GM06990 (cell line): ENCODE measurements at regions not wholly inside any gene's neighbourhood (a gene's known extent, or its start where the extent isn't known, plus 50 kb on each side); places are given as distances from the start of the nearest gene placed in this dataset.
A peak's percentile ranks its signal among the peaks of the same experiment; 100 is the strongest.

Source experiments
- DNase-seq: peaks from one replicate; pipeline ENCODE4 v3.0.0-alpha.2; 2011; ENCODE audit not compliant: insufficient read length; ENCODE audit errors: extremely low read depth
- H3K27me3 ChIP-seq: replicated peaks from 2 replicates; pipeline ENCODE4 v1.6.0; 2011; ENCODE audit warnings: low read length; ENCODE audit not compliant: control insufficient read depth, insufficient read depth
- H3K36me3 ChIP-seq: 2 replicates; pipeline ENCODE4 v1.5.1; 2011; ENCODE audit warnings: low read length; ENCODE audit not compliant: control insufficient read depth, insufficient read depth
- H3K4me3 ChIP-seq: replicated peaks from 2 replicates; pipeline ENCODE4 v1.5.1; 2011; ENCODE audit warnings: low read depth, mild to moderate bottlenecking, control low read depth, low read length
- TF ChIP-seq, protein P1 (sequence below): IDR thresholded peaks from 2 replicates; pipeline ENCODE4 v1.5.1; 2011; ENCODE audit warnings: low read length, control low read depth, mild to moderate bottlenecking, inconsistent platforms; ENCODE audit not compliant: insufficient read depth, poor library complexity, severe bottlenecking

DNA sequence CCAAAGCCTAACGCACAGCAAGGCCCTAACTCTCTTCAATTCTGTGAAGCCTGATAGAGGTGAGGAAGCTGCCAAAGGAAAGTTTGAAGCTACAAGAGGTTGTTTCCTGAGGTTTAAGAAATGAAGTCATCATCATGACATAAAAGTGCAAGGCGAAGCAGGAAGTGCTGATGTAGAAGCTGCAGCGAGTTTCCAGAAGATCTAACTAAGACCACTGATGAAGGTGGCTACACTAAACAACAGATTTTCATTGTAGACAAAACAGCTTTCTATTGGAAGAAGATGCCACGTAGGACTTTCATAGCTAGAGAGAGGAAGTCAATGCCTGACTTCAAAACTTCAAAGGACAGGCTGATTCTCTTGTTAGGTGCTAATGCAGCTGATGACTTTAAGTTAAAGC lies 385.6 kb upstream of the OR4E1 start:
- Histone ChIP-seq H3K36me3 (no peaks in the 10 kb centered on the region), H3K4me3 (no peak overlapping the region), H3K27me3 (no peaks in the 10 kb centered on the region)
- TF ChIP-seq, protein P1, sequence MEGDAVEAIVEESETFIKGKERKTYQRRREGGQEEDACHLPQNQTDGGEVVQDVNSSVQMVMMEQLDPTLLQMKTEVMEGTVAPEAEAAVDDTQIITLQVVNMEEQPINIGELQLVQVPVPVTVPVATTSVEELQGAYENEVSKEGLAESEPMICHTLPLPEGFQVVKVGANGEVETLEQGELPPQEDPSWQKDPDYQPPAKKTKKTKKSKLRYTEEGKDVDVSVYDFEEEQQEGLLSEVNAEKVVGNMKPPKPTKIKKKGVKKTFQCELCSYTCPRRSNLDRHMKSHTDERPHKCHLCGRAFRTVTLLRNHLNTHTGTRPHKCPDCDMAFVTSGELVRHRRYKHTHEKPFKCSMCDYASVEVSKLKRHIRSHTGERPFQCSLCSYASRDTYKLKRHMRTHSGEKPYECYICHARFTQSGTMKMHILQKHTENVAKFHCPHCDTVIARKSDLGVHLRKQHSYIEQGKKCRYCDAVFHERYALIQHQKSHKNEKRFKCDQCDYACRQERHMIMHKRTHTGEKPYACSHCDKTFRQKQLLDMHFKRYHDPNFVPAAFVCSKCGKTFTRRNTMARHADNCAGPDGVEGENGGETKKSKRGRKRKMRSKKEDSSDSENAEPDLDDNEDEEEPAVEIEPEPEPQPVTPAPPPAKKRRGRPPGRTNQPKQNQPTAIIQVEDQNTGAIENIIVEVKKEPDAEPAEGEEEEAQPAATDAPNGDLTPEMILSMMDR = no peak
- DNase-seq = no peak

- TF ChIP-seq, protein P1 = no peak
- Histone ChIP-seq H3K4me3 (no peak overlapping the region), H3K36me3 (no peaks in the 10 kb centered on the region), H3K27me3 (no peaks in the 10 kb centered on the region)
- no peak for DNase-seq
Measured at GRCh38 chr14:22052795-22053194, 379.2 kb upstream of the OR4E1 start.

- H3K27me3 ChIP-seq = no peaks in the 10 kb centered on the region; the same call in 1 of the 2 replicates
- H3K36me3 ChIP-seq = no peaks in the 10 kb centered on the region
- TF ChIP-seq, protein P1 = peak; percentile 65
- no peak overlapping the region for H3K4me3 ChIP-seq
- no peak for DNase-seq
Measured at GRCh38 chr14:22047115-22047514, 373.5 kb upstream of the OR4E1 start.

DNA sequence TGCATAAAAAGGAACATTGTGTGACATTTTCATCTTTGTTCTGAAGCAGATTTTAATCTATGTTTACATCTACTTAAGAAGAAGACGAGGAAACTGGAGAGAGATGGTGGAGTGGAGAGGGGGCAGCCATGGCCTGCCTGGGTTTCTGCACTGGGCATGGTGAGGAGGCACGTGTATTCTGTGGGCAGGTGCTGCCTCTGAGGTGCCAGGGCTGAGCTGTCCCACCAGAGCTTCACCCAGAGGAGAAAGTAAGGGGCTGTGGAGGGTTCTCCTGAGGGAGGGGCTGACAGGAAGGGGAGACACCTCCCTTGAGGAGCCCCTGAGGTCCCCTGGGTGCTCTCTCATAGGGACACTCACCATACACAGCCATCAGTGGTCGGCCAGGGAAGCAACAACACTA lies 372.4 kb upstream of the OR4E1 start:
- DNase-seq = no peak
- H3K4me3 ChIP-seq = no peak overlapping the region
- no peaks in the 10 kb centered on the region; the same call in 1 of the 2 replicates for H3K27me3 ChIP-seq

DNA sequence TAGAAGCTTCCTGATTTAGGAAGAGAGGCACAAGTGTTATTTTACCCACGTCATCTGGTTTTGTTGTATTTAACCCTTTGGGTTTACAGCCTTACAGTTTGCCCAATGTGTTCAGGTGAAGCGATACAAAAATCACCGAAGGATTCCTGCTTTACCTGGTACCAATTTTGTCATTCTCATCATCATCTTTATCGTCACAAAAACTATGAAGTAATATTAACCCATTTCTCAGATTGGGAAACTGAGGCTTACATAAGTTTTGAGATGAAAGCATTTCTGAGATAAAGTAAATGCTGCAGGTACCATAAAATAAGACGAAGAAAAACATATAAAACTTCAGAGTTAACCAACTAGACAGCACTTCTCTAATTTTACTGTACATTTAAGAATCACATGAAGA lies 370.6 kb upstream of the OR4E1 start:
- Histone ChIP-seq H3K4me3 (no peak overlapping the region), H3K36me3 (no peaks in the 10 kb centered on the region), H3K27me3 (no peaks in the 10 kb centered on the region; the same call in 1 of the 2 replicates)
- DNase-seq = no peak
- TF ChIP-seq, protein P1 = no peak

More for the DNA sequence above, 372.4 kb upstream of the OR4E1 start:
- H3K36me3 ChIP-seq = no peaks in the 10 kb centered on the region
- TF ChIP-seq, protein P1 = no peak

DNA sequence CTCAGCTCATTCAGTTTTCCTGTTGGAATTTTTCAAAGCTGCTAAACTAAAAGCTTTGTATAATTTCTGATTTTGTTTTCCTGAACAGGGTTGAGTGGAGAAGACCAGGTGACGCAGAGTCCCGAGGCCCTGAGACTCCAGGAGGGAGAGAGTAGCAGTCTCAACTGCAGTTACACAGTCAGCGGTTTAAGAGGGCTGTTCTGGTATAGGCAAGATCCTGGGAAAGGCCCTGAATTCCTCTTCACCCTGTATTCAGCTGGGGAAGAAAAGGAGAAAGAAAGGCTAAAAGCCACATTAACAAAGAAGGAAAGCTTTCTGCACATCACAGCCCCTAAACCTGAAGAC lies 367.1 kb upstream of the OR4E1 start:
- no peaks in the 10 kb centered on the region; the same call in 1 of the 2 replicates for H3K27me3 ChIP-seq
- H3K36me3 ChIP-seq = no peaks in the 10 kb centered on the region
- TF ChIP-seq, protein P1 = no peak
- no peak for DNase-seq
- no peak overlapping the region for H3K4me3 ChIP-seq
